HG02610 (cell line): ENCODE measurements at regions not wholly inside any gene's neighbourhood (a gene's known extent, or its start where the extent isn't known, plus 50 kb on each side); places are given as distances from the start of the nearest gene placed in this dataset.
"Not testable (repeated sequence)": the region's sequence is repeated elsewhere in the genome, so short reads cannot be mapped to it uniquely, and the experiment has no call there.

Experiments used
- ATAC-seq: cut with Tn5 transposase; IDR thresholded peaks from one replicate; pipeline ENCODE4 v1.9.1; 2021; ENCODE audit warnings: mild to moderate bottlenecking, moderate library complexity; ENCODE audit not compliant: unreplicated experiment

DNA sequence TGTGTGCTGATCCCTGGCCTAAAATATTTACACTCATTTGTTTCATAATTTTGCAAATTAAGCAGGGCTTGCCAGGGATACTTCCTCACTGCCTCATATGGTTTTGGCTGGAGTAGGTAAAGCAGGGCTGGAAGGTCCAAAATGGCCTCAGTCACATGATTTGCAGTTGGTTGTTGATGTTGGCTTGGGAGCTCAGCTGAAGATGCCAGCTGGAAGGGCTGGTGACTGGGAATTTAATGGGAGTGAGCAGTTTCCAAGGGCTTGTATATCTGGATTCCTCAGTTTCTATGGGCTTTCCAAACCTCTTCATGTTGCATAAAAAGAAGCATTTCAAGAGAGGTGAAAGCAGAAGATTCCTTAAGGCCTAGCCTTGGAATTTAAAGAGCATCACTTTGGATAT lies 729.3 kb downstream of the CDH18 start:
- no peak for ATAC-seq

DNA sequence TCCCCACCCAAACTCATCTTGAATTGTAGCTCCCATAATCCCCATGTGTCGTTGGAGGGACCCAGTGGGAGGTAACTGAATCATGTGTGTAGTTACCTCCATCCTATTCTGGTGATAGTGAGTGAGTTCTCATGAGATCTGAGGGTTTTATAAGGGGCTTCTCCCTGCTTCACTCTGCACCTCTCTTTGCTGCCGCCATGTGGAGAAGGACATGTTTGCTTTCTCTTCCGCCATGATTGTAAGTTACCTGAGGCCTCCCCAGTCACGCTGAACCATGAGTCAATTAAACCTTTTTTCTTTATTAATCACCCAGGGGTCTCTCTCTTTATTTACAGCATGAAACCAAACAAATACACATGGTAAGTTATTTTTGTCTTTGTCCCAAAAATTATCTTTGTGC lies 726.1 kb downstream of the CDH18 start:
- ATAC-seq = no peak

GRCh38 chr5:19264821-19265220 lies 723.2 kb downstream of the CDH18 start:
- no peak for ATAC-seq

DNA sequence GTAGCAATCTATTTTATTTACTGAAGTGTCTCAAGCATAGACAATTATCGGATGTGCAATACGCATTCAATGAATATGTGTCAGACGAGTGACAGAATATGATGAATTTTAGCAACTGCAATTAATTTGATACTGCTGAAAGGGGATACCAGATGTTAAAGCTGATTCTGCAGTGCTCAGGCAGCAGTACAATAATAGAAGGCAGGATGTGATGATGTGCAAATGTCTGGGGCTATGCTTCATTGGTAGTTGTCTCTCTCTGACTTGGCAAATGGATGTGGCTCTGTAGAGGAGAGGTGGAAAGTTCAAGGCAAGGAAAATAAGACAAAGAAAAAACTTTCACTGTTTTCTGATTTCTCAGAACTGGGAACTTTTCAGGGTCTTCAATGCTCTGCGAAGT lies 721.2 kb downstream of the CDH18 start:
- no peak for ATAC-seq

- no peak for ATAC-seq
Observed at GRCh38 chr5:19270153-19270552, 717.8 kb downstream of the CDH18 start.

DNA sequence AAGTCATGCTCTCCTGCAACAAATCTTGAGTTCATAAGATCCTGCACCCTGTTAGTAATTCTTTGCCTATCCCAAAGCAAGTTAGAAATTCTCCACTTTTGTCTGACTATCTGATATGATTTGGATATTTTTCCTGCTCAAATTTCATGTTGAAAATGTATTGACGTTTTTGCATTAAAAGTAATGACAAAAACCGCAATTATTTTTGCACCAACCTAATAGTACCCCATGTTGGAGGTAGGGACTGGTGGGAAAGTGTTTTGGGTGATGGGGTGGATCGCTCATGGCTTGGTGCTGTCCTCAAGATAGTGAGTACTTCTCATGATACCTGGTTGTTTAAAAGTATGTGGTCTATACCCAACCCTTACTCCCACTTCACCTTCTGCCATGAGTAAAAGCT lies 713.4 kb downstream of the CDH18 start:
- no peak for ATAC-seq

DNA sequence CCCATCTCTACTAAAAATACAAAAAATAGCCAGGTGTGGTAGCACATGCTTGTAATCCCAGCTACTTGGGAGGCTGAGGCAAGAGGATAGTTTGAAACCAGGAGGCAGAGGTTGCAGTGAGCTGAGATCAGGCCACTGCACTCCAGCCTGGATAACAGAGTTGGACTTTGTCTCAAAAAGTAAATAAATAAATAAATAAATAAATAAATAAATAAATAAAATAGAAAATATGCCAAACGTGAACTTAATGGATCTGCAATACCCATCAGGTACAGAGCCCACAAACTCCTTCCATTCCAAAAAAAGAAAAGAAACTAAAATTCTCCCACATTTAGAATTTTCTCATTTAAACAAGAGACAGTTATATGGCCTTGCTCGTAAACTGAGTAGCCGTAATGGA lies 702.7 kb downstream of the CDH18 start:
- no peak for ATAC-seq

DNA sequence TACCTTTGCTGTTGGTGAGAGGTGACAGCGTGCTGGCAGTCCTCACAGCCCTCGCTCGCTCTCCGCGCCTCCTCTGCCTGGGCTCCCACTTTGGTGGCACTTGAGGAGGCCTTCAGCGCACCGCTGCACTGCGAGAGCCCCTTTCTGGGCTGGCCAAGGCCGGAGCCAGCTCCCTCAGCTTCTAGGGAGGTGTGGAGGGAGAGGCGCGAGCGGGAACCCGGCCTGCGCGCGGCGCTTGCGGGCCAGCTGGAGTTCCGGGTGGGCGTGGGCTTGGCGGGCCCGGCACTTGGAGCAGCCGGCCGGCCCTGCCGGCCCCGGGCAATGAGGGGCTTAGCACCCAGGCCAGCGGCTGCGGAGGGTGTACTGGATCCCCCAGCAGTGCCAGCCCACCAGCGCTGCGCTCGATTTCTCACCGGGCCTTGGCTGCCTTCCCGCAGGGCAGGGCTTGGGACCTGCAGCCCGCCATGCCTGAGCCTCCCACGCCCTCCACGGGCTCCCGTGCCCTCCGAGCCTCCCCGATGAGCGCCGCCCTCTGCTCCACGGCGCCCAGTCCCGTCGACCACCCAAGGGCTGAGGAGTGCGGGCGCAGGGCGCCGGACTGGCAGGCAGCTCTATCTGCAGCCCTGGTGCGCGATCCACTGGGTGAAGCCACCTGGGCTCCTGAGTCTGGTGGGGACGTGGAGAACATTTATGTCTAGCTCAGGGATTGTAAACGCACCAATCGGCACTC lies 700.3 kb downstream of the CDH18 start:
- ATAC-seq = not testable (repeated sequence)

DNA sequence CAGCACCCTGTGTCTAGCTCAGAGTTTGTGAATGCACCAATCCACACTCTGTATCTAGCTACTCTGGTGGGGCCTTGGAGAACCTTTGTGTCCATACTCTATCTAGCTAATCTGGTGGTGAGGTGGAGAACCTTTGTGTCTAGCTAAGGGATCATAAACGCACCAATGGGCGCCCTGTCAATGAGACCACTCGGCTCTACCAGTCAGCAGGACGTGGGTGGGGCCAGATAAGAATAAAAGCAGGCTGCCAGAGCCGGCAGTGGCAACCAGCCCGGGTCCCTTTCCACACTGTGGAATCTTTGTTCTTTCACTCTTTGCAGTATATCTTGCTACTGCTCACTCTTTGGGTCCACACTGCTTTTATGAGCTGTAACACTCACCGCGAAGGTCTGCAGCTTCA lies 699.7 kb downstream of the CDH18 start:
- ATAC-seq = not testable (repeated sequence)

DNA sequence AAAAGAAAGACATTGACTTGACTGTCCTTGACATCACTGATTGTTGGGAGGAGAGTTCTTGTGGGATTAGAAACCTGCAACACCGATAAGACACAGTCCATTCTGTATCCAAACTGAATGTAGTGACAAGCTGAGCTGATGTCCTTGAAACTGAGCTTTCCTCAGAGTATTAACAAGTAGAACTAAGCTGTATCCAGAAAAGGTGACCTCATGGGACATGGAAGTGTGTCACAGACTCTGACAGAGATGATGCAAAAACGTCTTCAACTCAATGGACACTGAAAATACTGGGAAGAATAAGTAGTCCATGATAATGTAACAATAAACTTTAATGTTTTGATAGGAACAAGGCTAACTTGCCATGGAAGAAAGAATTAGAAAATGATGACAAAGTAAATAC lies 690.1 kb downstream of the CDH18 start:
- no peak for ATAC-seq

GRCh38 chr5:19301271-19301670 lies 686.7 kb downstream of the CDH18 start:
- ATAC-seq = no peak

DNA sequence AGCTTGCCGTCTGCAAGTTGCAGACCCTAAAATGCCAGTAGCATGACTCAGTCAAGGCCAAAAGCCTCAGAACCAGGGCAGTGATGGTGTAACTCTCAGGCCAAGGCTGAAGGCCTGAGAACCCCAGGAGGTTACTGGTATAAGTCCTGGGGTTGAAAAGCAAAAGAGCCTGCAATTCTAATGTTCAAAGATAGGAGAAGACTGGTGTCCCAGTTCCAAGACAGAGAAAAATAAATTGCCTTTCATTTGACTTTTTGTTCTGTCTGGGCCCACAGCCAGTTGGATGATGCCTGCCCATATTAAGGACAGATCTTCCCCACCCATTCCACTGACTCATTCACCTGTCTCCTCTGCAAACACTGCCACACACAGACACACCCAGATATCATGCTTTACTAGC lies 673.2 kb downstream of the CDH18 start:
- no peak for ATAC-seq

DNA sequence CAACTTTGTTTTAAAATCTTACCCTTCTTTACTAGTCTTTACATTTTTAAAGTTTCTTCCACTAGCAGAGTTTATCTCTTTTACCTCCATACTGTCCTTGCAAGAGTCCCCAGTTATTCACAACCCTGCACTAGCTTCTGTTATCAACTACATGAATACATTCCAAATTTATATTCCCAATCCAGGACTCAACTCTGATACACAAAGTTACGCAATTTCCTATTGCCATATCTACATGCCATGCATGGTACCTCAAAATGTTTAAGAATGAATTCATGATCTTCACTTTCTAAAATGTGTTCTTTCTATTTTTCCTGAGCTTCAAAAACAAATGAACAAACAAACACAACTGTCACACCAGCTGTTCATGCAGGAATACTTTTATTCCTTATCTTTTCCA lies 668.7 kb downstream of the CDH18 start:
- no peak for ATAC-seq

DNA sequence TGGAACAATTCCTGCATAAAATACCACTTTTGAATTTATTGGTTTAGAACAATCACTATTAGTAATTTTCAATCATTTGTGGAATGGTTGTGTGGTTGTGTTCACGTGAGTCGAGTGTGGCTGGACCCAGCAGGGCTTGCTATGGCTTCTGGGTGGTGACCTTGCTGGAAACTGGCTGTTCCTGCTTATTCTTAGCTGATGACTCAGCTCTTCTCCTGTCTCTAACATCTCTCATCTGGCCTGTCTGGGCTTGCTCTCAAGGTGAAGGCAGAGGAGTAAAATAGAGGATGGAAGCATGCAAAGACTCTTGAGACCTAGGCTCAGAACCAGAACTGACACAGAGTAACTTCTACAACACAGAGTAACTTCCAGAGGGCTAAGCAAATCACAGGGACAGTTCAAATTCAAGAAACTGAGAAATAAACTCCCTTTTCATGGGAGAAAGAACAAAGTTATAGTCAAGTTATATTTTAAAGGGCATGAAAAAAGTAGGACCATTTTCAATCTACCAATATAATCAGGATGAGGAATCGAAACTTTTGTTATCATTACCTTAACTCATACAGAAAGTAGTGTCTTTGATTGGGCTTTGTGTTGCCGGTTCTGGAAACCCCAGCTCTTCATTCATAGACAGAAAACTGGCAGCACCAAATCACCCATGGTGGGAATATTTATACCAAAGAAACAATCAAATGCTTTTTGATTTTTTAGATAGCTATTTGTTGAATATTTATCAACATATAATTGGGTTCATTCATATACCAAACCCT lies 665.1 kb downstream of the CDH18 start:
- ATAC-seq = peak; percentile 93

GRCh38 chr5:19334278-19334677 lies 653.7 kb downstream of the CDH18 start:
- ATAC-seq = no peak

GRCh38 chr5:19342942-19343341 lies 645.1 kb downstream of the CDH18 start:
- no peak for ATAC-seq

- no peak for ATAC-seq
Observed at GRCh38 chr5:19352120-19352519, 635.9 kb downstream of the CDH18 start.

- ATAC-seq = no peak
Observed at GRCh38 chr5:19369048-19369447, 619.0 kb downstream of the CDH18 start.

DNA sequence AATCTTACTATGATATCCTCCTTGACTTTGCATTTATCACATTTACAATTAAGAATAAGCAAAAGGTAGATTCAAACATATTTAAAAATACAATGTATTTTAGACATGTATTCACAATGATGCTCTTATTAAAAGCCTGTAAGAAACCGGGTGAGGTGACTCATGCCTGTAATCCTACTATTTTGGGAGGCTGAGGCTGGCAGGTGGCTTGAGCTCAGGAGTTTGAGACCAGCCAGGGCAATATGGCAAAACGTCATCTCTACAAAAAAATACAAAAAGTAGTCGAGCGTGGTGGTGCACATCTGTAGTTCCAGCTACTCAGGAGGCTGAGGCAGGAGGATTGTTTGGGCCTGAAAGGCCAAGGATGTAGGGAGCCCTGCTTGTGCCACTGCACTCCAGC lies 618.4 kb downstream of the CDH18 start:
- ATAC-seq = no peak

- ATAC-seq = no peak
Observed at GRCh38 chr5:19370655-19371386, 617.2 kb downstream of the CDH18 start.

GRCh38 chr5:19388391-19388790 lies 599.6 kb downstream of the CDH18 start:
- ATAC-seq = no peak

- no peak for ATAC-seq
Observed at GRCh38 chr5:19401032-19401431, 587.0 kb downstream of the CDH18 start.
